IMR-90 (cell line): ENCODE measurements at regions not wholly inside any gene's neighbourhood (a gene's known extent, or its start where the extent isn't known, plus 50 kb on each side); places are given as distances from the start of the nearest gene placed in this dataset.

Experiments used
- CTCF ChIP-seq: conservative IDR thresholded peaks from 2 replicates; pipeline ENCODE4 v1.5.1; 2012; ENCODE audit warnings: mild to moderate bottlenecking, low read depth, low read length, improper control_type of control experiment
- SMC3 ChIP-seq: fragments of 150-350 bp; IDR thresholded peaks from 2 replicates; pipeline ENCODE4 v1.6.1; 2016; ENCODE audit warnings: low read depth, mild to moderate bottlenecking, antibody characterized with exemption, low read length, moderate library complexity

- TF ChIP-seq CTCF: no peak
- TF ChIP-seq SMC3: no peak
These were observed 219.7 kb upstream of the STK17B start for GRCh38 chr2:196391149-196391479.
